Testis (tissue), 2 donors: ENCODE measurements at regions not wholly inside any gene's neighbourhood (a gene's known extent, or its start where the extent isn't known, plus 50 kb on each side); places are given as distances from the start of the nearest gene placed in this dataset.

Experiments
- CTCF ChIP-seq, 3 experiments: fragments of 450-650 bp in 2 of 3; fragments of 200-600 bp in 1 of 3; sonication (generic) in 1 of 3; IDR thresholded peaks; one replicate each; pipeline ENCODE4 v1.5.1; 2016 to 2019; ENCODE audit warnings: antibody characterized with exemption in 3 of 3, mild to moderate bottlenecking in 2 of 3, moderate library complexity in 1 of 3
- POLR2A ChIP-seq: fragments of 450-650 bp; IDR thresholded peaks from one replicate; pipeline ENCODE4 v1.6.1; 2017; ENCODE audit warnings: antibody characterized with exemption, mild to moderate bottlenecking, moderate library complexity

- TF ChIP-seq POLR2A (no peak), CTCF (IDR thresholded peaks at IDR 0.05) (peak; percentile 62 to 81 (median 74))
These were observed 93.6 kb upstream of the MPHOSPH6 start for GRCh38 chr16:82263521-82264143.
